Stimulated activated CD4-positive, alpha-beta T cell treated with anti-CD3 and anti-CD28 coated beads, Interleukin-2, amount 100 ng/mL, for 4 hours (primary cell): ENCODE measurements at regions not wholly inside any gene's neighbourhood (a gene's known extent, or its start where the extent isn't known, plus 50 kb on each side); places are given as distances from the start of the nearest gene placed in this dataset.
"Not testable (repeated sequence)": the region's sequence is repeated elsewhere in the genome, so short reads cannot be mapped to it uniquely, and the experiment has no call there.

Source experiments
- DNase-seq: peaks from one replicate; pipeline ENCODE4 v3.0.0-alpha.2; 2020; ENCODE audit warnings: low read depth

GRCh38 chr2:146804288-146804687 lies 1040.5 kb upstream of the ACVR2A start:
- no peak for DNase-seq

GRCh38 chr2:146801886-146802285 lies 1042.9 kb upstream of the ACVR2A start:
- DNase-seq, result no peak

DNA sequence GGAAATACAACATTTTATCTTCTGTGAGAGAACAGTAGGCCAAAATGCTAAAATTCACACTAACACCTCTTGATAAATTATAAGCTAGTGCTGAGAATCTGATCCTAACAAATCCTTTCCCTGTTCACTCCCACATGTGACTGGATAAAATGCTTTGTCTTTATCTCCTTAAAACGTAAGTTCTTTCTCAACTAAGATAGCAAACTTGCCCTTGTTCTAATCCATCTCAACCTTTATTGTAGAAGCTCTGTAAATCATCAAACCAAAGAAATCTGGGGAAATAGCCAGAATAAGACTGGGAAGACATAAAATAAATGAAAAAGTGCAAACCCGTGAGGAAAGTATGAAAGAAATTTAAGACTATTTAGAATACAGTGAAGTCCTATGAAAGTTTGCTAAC lies 1058.4 kb upstream of the ACVR2A start:
- no peak for DNase-seq

- DNase-seq, result no peak
These were observed 1059.7 kb upstream of the ACVR2A start for GRCh38 chr2:146785101-146785500.

DNA sequence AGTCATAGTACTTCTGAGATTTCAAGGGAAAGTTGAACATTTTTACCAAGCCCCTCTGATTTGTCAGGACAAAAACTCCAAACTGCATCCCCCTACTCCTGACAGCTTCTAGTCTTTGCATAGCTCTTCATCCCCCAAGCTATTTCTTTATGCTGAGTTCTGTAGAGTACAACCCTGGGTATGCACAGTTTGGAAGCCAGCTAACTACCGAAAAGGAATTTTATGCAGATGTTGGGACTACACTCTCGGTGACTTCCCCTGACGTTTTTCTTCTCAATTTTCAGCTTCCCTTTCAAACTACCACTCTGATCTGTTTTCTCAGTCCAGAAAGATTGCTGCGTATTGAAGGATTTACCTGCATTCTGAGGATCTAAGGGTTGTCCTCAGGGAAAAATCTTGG lies 1060.2 kb upstream of the ACVR2A start:
- DNase-seq, result no peak

DNA sequence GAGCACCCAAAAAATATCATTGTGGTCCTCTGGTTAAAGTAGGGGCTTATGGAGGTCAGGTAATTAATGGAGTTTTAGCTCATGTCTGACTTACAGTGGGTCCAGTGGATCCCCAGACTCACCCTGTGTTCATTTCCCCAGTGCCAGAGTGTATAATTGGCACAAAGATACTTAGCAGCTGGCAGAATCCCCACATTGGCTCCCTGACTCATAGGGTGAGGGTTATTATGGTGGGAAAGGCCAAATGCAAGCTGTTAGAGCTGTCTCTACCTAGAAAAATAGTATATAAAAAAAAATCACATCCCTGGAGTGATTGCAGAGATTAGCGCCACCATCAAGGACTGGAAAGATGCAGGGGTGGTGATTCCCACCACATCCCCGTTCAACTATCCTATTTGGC lies 1067.6 kb upstream of the ACVR2A start:
- no peak for DNase-seq

DNA sequence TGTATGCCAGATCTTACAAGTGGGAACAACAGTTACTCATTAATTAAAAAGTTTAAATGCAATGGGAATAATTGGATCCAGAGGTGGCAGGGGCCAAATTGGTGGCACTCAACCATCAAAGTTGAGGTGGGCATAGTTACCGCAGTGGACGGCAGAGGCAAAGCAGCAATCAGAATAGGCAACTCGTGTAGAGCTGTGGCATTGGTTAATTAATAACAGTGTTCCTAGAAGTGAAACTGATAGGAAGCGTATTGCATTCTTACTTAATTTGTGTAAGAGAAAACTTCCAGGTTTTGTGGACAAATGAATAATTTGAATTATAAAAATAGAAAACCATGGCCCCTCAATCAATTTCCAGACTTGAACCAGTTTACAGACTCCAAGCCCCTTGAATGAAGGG lies 1068.2 kb upstream of the ACVR2A start:
- no peak for DNase-seq

GRCh38 chr2:146771531-146771930 lies 1073.3 kb upstream of the ACVR2A start:
- DNase-seq, result no peak

GRCh38 chr2:146764301-146764700 lies 1080.5 kb upstream of the ACVR2A start:
- DNase-seq, result no peak

DNA sequence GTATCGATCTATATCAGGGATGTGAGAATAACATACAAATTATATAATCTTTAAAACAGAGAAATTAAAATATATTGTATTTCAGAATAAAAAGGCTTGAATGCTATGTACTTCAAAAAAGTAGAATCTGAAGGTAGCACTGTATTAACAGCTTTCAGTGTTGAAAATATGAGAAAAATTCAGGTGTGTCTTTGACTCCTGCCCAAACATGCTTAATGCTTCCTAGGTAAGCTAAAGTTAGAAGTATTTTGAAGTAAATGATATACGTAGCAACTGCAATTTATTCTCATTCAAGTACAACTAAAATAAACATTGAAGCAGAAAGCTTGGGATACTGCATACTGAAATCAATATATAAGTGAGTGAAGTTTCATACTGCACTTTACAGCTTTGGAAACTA lies 1082.0 kb upstream of the ACVR2A start:
- DNase-seq, result no peak

- no peak for DNase-seq
These were observed 1090.2 kb upstream of the ACVR2A start for GRCh38 chr2:146754606-146755005.

DNA sequence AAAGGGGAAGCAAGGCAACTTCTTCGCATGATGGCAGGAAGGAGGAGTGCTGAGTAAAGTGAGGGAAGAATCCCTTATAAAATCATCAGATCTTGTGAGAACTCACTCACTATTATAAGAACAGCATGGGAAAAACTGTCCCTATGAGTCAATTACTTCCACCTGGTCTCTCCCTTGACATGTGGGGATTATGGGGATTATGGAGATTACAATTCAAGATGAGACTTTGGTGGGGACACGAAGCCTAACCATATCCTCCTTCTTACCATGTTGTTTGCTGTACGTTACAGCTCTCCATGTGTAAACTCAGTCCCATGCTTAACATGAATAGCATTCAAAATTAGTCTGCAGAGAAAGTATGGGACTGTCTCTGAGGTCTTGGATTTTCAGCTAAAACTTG lies 1096.8 kb upstream of the ACVR2A start:
- no peak for DNase-seq

- DNase-seq, result no peak
These were observed 1103.6 kb upstream of the ACVR2A start for GRCh38 chr2:146741260-146741659.

- no peak for DNase-seq
These were observed 1110.0 kb upstream of the ACVR2A start for GRCh38 chr2:146734821-146735190.

DNA sequence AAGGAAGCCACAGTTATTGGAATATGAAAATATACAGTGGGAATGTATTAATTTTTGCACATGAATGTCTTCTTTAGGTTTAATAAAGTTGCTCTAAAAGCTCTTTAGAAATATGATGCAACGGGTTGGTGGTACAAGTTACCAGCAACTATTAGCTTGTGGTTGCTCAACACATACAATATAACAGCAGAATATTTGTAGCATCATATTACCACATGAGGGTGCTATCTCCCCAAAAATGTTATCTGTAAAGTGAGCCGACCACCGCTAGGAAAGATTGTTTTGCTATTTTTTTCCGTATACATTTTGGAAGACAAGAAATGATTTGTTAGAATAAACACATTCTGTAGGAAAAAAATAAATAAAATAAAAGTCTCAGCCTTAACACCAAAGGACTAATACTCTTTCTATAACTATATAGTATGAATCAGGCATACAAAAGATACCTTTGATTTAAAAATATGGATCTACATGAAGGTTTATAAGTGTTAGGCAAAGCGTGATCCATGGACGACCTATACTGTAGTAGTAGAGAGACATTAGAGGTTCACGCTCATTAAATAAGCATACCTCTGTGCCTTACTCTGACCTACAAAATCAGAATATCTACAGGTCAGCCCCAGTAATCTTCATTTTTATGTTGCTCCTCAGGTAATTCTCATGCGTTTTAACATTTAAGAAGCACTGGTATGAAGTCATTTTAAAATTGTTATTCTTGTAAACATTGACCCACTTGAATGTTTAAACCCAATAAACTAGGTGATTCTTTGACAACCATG lies 1110.6 kb upstream of the ACVR2A start:
- no peak for DNase-seq

DNA sequence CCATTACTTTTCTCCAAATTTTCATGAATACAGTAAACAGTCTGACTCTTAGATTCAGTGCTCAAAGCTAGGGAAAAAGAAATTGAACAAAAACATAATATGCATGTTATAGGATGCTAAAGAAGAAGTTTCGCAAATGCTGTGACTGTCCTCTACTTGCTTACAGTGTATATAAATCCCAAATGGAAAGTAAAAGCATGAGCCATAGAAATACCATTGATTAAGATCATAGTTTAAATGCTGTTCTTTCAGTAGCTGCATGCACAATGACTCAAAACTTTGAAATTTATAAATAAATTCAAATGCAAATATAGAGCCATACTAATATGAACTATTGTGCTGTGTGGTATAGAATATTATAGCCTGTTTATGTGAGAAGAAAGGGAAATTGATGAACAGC lies 1113.9 kb upstream of the ACVR2A start:
- no peak for DNase-seq

DNA sequence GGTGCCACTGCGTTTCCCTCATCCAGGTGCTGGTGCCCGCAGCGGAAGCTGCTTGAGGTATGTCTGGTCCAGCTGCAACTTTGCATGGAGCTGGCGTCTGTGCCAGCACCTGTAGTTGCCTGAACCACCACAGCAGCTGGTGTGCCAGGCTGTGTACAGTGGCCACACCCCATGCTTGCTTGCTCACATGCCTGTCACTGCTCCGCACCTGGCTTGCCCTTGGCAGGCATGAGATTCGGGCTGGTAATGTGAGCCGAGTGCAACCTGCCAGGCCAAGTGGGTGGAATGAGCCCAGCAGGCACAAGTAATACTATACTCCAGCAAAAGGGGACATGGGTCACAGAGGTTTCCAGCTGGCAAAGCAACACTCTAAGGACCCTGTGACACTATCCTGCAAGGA lies 1123.3 kb upstream of the ACVR2A start:
- DNase-seq, result no peak

DNA sequence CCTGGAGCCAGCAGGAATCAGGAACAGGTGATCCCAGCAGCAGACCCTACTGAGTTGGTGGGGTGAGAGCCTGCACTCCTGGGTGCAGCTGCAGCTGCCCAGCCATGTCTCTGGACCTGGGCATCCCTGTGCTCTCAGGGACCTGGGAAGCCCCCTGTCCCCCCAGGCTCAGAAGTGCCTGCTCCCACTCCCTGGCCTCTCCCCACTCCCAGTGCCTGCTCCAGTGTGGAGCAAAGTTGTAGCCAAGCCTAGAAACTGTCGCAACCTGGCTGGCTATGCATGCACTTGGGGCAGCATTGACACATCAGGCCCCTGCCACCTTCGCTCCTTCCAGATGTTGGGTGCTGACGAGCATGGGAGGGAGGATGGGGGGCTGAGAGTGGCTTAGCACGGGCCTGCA lies 1124.7 kb upstream of the ACVR2A start:
- no peak for DNase-seq

GRCh38 chr2:146716591-146716990 lies 1128.2 kb upstream of the ACVR2A start:
- DNase-seq, result no peak

DNA sequence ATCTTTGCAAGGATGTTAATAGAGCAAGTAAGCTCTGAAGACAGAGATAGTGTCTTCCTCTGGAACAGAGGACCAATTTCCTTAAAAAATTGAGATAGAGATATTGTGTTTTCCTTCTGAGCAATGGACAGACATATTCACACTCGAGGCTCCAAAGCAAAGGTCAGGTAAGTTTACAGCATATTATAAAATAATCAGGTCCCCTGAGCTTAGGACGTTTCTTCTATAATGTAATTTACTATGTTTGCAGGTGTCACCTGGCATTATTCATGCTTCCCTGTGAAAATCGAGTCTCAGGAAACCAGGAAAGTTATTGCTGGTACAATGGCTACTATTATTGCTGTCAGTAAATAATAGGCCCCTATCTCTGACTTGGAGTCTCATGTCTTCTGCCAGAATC lies 1135.8 kb upstream of the ACVR2A start:
- DNase-seq, result no peak

GRCh38 chr2:146701183-146701582 lies 1143.6 kb upstream of the ACVR2A start:
- DNase-seq, result no peak

- DNase-seq, result no peak
These were observed 1147.5 kb upstream of the ACVR2A start for GRCh38 chr2:146697307-146697706.

DNA sequence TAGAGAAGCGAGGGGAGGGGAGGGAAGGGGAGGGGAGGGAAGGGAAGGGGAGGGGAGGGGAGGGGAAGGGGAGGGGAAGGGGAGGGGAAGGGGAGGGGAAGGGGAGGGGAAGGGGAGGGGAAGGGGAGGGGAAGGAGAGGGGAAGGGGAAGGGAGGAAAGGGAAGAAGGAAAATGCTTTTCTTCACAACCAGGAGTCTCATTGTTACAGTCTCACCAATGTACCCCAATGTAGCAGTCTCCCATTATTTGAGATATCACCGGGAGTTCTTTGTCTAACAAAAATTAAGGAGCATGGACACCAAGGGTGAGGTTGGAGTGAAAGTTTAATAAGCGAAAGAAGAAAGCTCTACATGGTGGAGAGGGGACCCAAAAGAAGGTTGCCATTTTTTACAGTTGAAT lies 1148.0 kb upstream of the ACVR2A start:
- not testable (repeated sequence) for DNase-seq

DNA sequence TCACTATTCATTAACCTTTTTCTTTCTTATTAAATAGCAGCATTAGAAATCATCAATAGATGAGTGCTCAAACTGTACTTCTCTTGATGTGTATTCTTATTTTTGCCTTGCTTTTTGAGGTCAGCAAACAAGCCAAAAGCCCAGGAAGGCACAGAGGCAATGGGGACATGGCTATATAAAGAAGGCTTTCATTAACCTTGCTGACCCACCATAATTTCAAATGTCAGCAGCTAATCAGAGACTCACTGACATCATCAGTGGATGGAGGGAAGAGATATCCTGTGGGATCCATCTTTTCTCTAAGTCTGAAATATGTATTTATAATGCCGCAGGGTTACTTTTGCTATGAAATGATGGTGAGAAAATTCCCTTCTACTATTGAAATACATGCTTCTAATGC lies 1162.8 kb upstream of the ACVR2A start:
- DNase-seq, result no peak

DNA sequence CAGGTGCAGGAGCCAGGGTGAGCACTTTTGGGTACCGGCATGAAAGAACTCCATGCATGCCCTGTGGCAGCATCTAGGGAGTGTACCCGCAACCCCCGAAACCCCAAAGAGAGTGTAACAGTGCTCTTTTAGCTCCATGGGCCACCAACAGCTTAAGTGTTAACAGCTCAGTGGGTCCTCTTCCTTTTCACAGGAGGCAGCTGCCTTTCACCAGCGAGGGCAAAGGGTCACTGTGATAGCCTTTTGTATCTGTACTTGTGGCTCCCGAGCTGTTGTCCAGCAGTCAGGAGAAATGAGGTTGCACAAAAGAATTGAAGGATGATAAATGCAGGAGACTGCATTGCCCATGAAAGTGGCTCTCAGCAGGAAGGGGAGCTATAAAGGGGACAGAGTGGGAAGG lies 1166.3 kb upstream of the ACVR2A start:
- DNase-seq, result no peak
